GM12872 (cell line): ENCODE measurements at regions not wholly inside any gene's neighbourhood (a gene's known extent, or its start where the extent isn't known, plus 50 kb on each side); places are given as distances from the start of the nearest gene placed in this dataset.

Experiments
- CTCF ChIP-seq: IDR thresholded peaks from 3 replicates; pipeline ENCODE4 v1.5.1; 2011; ENCODE audit warnings: low read depth, mild to moderate bottlenecking, low read length, moderate library complexity; ENCODE audit not compliant: insufficient read depth

- no peak for TF ChIP-seq CTCF
Measured at GRCh38 chr6:146881228-146882181, 282.7 kb downstream of the ADGB start.

GRCh38 chr6:146883640-146884531, 285.1 kb downstream of the ADGB start:
- no peak for TF ChIP-seq CTCF

GRCh38 chr6:146884728-146885127, 286.0 kb downstream of the ADGB start:
- TF ChIP-seq CTCF = no peak

- no peak for TF ChIP-seq CTCF
Measured at GRCh38 chr6:146885708-146886457, 287.1 kb downstream of the ADGB start.

GRCh38 chr6:146886587-146887446, 288.0 kb downstream of the ADGB start:
- no peak for TF ChIP-seq CTCF

GRCh38 chr6:146887447-146888077, 288.8 kb downstream of the ADGB start:
- TF ChIP-seq CTCF = no peak
